ENCODE measurements at regions not wholly inside any gene's neighbourhood (a gene's known extent, or its start where the extent isn't known, plus 50 kb on each side); places are given as distances from the start of the nearest gene placed in this dataset.
"Not testable (repeated sequence)": the region's sequence is repeated elsewhere in the genome, so short reads cannot be mapped to it uniquely, and the experiment has no call there.

GRCh38 chr7:67484244-67484751 is 487.7 kb downstream of the TYW1 start:
- peak; percentile 16 for DNase-seq

DNA sequence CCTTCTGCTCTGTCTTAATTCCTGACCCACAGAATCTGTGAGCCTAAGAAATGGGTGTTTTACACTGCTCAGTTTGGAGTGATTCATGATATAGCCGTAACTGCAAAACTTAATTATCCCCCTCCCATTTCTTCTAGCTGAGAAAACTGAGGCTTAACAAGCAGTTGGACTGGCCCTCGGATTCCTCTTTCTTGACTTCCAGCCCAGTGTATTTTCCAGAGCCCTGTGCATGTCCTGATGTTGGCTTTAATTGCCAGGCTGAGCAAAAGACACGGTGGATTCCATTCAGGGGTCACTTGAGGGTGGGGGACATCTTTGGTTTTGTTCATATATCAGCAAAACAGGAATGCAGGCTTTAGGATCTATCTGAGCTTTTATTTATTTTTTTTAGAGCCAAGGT is 489.8 kb downstream of the TYW1 start:
- DNase-seq, result no peak

DNA sequence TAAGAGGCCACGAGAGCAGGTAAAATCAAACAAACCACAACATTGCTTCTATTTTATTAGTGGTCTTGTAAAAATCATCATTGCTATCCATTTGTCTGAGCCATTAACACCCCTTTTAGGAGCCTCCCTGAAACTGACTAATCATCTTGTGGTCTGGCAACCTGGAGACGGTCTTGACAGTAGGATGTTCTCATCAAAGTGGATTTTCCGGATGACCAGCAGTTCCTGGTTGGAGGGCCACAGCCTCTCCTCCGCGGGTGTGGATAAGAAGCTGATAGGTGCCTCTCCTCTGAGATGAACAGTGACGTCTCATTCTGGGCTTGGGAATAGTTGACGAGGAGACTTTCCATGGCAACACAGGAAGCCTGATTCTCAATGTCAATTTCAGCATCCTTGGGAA is 490.7 kb downstream of the TYW1 start:
- DNase-seq, result no peak

DNA sequence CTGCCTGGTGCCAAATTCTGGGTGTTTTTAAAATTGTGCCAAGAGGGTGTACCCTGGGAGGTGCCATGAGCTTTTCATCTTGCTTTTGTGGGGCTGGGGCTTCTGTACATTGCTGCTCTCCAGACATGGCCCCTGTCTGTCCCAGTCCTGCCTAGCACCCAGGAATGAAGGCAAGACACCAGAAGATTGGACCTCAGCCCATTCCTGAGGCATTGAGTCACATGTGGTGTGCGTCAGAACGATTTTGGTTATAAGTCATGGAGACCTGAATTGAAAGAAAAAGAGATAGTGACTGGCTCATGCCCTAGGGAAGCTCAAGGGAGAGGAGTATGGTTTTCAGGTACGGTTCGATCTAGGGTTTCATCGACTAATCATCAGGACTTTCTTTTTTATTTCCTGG is 493.2 kb downstream of the TYW1 start:
- no peak for DNase-seq

DNA sequence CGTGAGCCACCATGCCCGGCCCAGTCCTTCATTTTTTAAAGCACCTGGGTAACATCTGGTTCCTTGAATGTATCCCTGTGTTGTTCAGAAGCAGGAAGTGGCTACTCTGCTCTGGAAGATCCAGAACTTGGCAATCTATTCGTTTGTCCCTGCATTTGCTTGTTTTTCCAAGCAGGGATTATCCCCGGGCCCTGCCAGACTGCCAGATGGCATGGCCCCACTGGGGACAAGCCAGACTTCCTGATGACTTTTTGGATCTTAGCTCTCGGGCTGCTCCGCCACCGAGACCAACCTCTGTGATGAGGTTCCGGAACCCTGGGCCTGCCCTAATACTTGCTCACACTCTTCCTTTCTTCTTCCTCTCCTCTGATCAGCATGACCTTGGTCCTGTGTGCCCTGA is 496.7 kb downstream of the TYW1 start:
- DNase-seq, result no peak

DNA sequence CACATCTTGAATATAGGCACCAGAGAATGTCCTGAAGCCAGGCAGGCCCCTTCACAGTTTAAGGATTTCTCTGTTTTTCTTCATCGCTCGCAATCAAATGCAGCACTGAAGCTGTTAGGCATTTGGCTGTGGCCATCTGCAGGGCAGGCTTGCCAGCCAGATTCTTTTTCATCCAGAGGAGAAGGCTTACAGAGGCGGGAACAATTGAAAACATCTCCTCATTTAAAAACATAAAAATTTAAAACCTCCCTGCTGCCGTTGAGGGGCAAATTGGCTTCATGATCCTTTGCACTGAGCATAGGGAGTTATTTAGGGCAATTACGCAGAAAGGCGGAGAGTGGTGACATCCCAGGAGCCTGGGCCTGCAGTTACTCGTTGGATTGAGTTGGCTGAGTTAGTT is 500.0 kb downstream of the TYW1 start:
- DNase-seq, result no peak

DNA sequence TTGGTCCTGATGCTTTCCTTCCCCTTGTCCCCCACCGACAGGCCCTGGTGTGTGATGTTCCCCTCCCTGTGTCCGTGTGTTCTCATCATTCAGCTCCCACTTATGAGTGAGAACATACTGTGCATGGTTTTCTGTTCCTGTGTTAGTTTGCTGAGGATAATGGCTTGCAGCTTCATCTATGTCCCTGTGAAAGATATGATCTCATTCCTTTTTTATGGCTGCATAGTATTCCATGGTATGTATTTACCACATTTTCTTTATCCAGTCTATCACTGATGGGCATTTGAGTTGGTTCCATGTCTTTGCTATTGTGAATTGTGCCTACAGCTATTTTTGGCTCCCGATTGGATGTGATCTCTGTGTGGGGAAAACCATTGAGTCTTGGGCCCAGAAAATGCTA is 501.3 kb downstream of the TYW1 start:
- not testable (repeated sequence) for DNase-seq

DNA sequence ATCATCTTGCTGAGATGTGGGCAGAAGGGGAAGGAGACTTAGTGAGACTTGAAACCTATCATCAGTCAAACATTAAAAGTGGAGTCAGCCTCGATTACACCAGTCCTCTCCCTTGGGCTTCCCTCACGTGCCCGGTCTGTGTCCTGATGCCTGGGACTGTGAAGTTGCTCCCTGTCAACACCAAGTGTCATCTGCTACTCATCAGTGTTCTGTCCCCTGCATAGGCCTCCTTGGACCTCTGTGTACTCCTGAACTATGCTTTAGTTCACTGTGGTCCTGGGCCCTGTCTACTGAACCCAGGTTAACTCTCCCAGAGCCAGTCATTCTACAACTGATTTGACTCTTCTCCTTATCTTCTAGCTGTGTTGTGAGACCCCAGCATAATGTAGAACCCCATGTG is 506.3 kb downstream of the TYW1 start:
- DNase-seq, result no peak

- no peak for DNase-seq
These were observed 508.8 kb downstream of the TYW1 start for GRCh38 chr7:67505449-67505848.

GRCh38 chr7:67512481-67512880 is 515.8 kb downstream of the TYW1 start:
- no peak for DNase-seq

GRCh38 chr7:67518580-67518979 is 521.9 kb downstream of the TYW1 start:
- no peak for DNase-seq

DNA sequence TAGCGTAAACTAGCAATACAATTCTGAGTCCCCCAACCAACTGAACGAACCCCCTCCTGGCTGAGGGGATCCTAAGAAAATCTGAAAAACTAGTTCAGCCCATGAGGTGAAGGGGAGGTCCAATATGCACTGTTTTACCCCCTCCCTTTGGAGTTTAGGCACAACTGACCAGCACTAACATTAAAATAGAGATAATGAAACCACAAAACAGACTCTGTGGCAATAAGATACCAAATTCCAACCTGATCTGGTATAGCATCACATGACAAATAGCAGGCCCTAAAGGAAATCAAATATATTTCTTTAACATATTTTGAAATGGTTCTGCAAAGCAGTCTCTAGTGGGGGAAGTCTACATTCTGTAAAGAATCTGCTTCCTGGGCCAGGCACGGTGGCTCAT is 522.5 kb downstream of the TYW1 start:
- no peak for DNase-seq

DNA sequence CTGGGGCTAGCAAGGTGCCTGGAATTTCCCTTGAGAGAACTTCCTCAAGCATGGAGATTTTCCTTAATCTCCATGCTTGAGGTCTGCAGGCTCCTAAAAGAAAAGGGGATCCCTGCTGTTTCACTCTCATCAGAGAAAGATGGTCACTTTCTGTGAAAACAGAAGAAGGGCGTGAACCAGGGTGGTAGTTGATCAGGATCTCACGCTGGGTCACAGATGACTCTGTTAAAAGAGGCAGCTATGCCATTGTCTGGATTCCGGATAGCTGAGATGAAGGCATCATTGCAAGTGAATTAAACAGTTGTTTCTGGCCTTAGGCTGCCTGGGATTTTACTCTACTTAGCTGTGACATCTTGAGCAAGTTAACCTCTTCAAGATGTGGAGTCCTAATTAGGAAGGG is 525.9 kb downstream of the TYW1 start:
- DNase-seq, result no peak

DNA sequence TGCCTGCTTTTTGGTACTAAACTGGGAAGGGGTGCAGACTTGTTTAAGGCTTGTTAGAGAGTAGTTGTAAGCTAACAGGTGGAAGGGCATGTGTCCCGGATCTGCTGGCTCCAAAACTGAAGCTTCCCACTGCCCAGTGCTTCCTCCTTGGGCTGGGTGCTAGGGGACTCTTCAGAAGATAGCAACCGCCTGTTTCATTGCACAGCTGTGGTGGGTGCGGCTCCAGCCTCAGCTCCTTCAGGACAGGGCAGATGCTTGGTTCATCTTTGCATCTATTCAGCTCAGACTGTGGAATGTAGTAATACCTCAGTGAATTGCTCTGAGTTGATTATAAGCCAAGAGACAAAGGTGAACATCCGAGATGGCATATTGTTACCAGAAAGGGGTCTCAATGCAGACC is 527.1 kb downstream of the TYW1 start:
- DNase-seq, result no peak

GRCh38 chr7:67525588-67525987 is 529.0 kb downstream of the TYW1 start:
- DNase-seq, result no peak

- DNase-seq, result no peak
These were observed 538.8 kb downstream of the TYW1 start for GRCh38 chr7:67535241-67535989.

DNA sequence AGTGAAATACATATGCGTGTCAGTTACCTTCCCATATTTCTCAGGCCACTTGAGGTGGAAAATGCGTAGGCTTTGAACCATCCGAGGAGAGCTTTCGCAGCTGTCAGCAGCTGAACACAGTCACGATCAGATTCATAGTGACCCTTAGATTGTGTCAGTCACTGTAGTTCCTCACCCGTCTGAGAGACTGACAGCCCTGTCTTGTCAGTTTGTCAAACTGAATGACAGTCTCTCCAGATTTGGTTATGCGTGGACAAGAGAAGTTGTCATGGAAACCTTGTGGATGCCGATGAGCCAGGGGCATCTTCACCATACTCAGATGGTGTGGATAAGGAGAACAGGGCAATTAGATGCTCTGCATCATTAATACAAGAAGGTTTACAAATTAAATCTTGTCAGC is 546.3 kb downstream of the TYW1 start:
- no peak for DNase-seq

GRCh38 chr7:67547183-67547907 is 550.7 kb downstream of the TYW1 start:
- no peak for DNase-seq

DNA sequence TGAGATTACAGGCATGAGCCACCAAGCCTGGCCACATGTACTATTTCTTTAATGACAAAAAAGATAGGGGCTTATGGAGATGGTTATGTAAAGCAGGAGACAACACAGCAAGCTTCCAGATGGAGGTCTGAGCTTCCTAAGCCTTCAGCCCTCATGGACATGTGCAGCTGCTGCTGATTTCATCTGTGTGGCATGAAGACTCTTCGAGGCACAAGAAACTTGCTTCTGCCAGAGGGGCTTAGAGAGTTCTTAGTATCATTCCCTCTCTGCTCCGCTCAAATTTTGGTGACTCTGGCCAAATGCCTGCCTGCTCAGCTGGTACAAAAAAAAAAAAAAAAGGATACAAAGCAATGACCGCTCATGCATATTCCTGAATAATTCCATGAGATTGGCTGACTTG is 552.5 kb downstream of the TYW1 start:
- DNase-seq, result no peak

DNA sequence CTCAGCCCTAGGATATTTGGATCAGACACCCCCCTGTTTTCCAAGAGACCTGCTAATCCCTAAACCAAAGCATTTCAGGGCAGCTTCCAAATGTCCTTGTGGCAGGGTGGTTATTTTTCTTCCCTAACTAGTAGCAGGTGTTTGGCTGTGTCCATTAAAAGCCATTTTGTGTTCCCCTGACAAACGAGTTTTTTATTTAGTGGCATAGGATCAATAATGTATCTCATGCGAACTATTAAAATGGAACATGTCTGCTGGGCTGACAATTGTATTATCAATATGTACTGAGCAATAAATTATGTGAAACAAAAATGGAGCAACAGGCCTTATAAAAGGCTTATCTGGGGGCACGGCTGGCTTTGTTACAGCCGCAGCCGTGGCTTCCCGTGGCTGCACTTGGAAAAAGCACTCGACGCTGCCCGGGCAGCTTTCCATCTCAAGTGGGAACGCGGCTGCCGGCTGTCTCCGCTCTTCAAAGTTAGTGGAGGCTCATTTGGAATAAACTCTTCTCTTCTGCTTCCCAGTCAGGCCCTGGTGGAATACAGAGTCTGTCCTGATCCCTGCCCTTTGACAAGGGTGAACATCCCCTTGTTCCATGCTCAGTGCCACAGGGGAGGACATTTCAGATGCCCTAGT is 554.3 kb downstream of the TYW1 start:
- no peak for DNase-seq

- no peak for DNase-seq
These were observed 556.1 kb downstream of the TYW1 start for GRCh38 chr7:67552738-67553137.

DNA sequence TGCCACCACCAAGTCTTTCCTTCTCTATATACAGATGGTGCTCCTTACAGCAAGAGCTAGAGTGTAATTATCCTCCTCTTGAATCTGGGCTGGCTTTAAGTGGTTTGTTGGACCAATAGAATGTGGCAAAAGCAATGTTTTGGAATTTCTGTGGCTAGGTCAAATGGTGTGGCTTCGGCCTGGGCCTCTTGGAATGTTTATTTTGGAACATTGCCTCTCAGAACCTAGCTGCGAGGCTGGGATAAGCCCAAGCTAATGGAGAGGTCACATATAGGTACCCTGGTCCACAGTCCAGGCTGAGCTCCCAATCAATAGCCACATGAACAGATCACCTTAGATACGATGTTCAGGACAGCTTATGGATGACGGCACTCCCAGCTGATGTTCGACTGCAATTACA is 556.7 kb downstream of the TYW1 start:
- no peak for DNase-seq

- DNase-seq, result no peak
These were observed 558.4 kb downstream of the TYW1 start for GRCh38 chr7:67554986-67555385.

GRCh38 chr7:67564959-67565358 is 568.3 kb downstream of the TYW1 start:
- DNase-seq, result no peak
